ENCODE measurements at regions not wholly inside any gene's neighbourhood (a gene's known extent, or its start where the extent isn't known, plus 50 kb on each side); places are given as distances from the start of the nearest gene placed in this dataset.

- TF ChIP-seq SMAD3 (CRISPR knock-in tag; IDR thresholded peaks at IDR 0.05; ENCODE audit: borderline replicate concordance), result no peak
- TF ChIP-seq USF1 (CRISPR knock-in tag; IDR thresholded peaks at IDR 0.05), result no peak
- TF ChIP-seq TEAD4 (CRISPR knock-in tag; IDR thresholded peaks at IDR 0.05), result no peak
- no peak for TF ChIP-seq CTCF (IDR thresholded peaks at IDR 0.05)
- no peak for TF ChIP-seq E2F1 (CRISPR knock-in tag; IDR thresholded peaks at IDR 0.05)
- TF ChIP-seq ZNF512 (CRISPR knock-in tag; IDR thresholded peaks at IDR 0.05; ENCODE audit: borderline replicate concordance), result no peak
- TF ChIP-seq ZNF263 (CRISPR knock-in tag; IDR thresholded peaks at IDR 0.05; ENCODE audit: low read depth), result no peak
- TF ChIP-seq ETV6 (CRISPR knock-in tag; IDR thresholded peaks at IDR 0.05), result no peak
- no peak for TF ChIP-seq NFYB (CRISPR knock-in tag; conservative IDR thresholded peaks at IDR 0.05; ENCODE audit: low read depth)
- TF ChIP-seq MAX (CRISPR knock-in tag; IDR thresholded peaks at IDR 0.05), result no peak
- no peak for TF ChIP-seq IRF1 (CRISPR knock-in tag; IDR thresholded peaks at IDR 0.05)
- no peak for TF ChIP-seq FOXP1 (CRISPR knock-in tag; IDR thresholded peaks at IDR 0.05; ENCODE audit: borderline replicate concordance)
- no peak for TF ChIP-seq ZNF416 (CRISPR knock-in tag; IDR thresholded peaks at IDR 0.05)
These were observed 133.8 kb upstream of the PRSS1 start for GRCh38 chr7:142615508-142615907.
